HEK293 (cell line): ENCODE measurements at regions not wholly inside any gene's neighbourhood (a gene's known extent, or its start where the extent isn't known, plus 50 kb on each side); places are given as distances from the start of the nearest gene placed in this dataset.

Experiments used
- CTCF ChIA-PET: fragments of 350-600 bp; formaldehyde crosslinking; extraction: SDS; loops from one replicate; lab custom pipeline; 2021; ENCODE audit warnings: antibody characterized with exemption; lab: Yijun Ruan, JAX
- POLR2A ChIA-PET: fragments of 300-600 bp; formaldehyde crosslinking; extraction: SDS; loops from one replicate; lab custom pipeline; 2020; ENCODE audit warnings: antibody characterized with exemption, inconsistent platforms; lab: Yijun Ruan, JAX
- H3K27ac ChIP-seq: fragments of 200-500 bp; sonication (Bioruptor generic); 2 replicates; pipeline ENCODE4 v1.5.1; 2014; ENCODE audit warnings: low read depth, low read length, control low read depth, inconsistent platforms; ENCODE audit errors: extremely low read depth
- H3K36me3 ChIP-seq, 2 experiments: fragments of 200-500 bp in 1 of 2; sonication (Bioruptor generic) in 1 of 2; 1 replicate in 1 of 2; 2 replicates in 1 of 2; pipeline ENCODE4 v1.5.1; 2014 to 2017; ENCODE audit warnings: inconsistent platforms in 2 of 2, low read length in 2 of 2; ENCODE audit not compliant: control insufficient read depth in 2 of 2, insufficient read depth in 1 of 2
- H3K4me1 ChIP-seq: fragments of 200-500 bp; sonication (Bioruptor generic); 2 replicates; pipeline ENCODE4 v1.5.1; 2014; ENCODE audit warnings: mild to moderate bottlenecking, low read length, inconsistent platforms; ENCODE audit not compliant: control insufficient read depth, insufficient read depth
- H3K4me3 ChIP-seq: 2 replicates; pipeline ENCODE4 v1.5.1; 2011; ENCODE audit warnings: low read depth, mild to moderate bottlenecking, control low read depth, low read length, moderate library complexity
- H3K9me3 ChIP-seq: fragments of 200-500 bp; sonication (Bioruptor generic); 2 replicates; pipeline ENCODE4 v1.5.1; 2014; ENCODE audit warnings: low read depth, low read length, inconsistent platforms; ENCODE audit not compliant: control insufficient read depth, insufficient read depth
- HOXC10 ChIP-seq: sonication (generic); formaldehyde crosslinking; IDR thresholded peaks from 2 replicates; pipeline ENCODE4 v1.8.1; 2023; ENCODE audit warnings: mild to moderate bottlenecking, missing genetic modification reagents
- INSM2 ChIP-seq: fragments of 450-650 bp; formaldehyde crosslinking; IDR thresholded peaks from 2 replicates; pipeline ENCODE4 v1.5.1; 2016; ENCODE audit warnings: missing biosample characterization, missing genetic modification characterization
- KLF1 ChIP-seq: fragments of 450-650 bp; formaldehyde crosslinking; IDR thresholded peaks from 2 replicates; pipeline ENCODE4 v1.5.1; 2016; ENCODE audit warnings: missing biosample characterization, missing genetic modification characterization
- KLF17 ChIP-seq: fragments of 450-650 bp; formaldehyde crosslinking; IDR thresholded peaks from 2 replicates; pipeline ENCODE4 v1.5.1; 2016; ENCODE audit warnings: missing biosample characterization, missing genetic modification characterization
- OVOL3 ChIP-seq: fragments of 450-650 bp; formaldehyde crosslinking; IDR thresholded peaks from 2 replicates; pipeline ENCODE4 v1.5.1; 2016; ENCODE audit warnings: missing biosample characterization, missing genetic modification characterization
- PRDM1 ChIP-seq: fragments of 450-650 bp; formaldehyde crosslinking; IDR thresholded peaks from 2 replicates; pipeline ENCODE4; 2016; ENCODE audit warnings: missing biosample characterization, missing genetic modification characterization
- SP2 ChIP-seq: fragments of 450-650 bp; formaldehyde crosslinking; IDR thresholded peaks from 2 replicates; pipeline ENCODE4 v1.5.1; 2016; ENCODE audit warnings: missing biosample characterization, missing genetic modification characterization
- ZBTB1 ChIP-seq: fragments of 450-650 bp; formaldehyde crosslinking; IDR thresholded peaks from 2 replicates; pipeline ENCODE4 v1.5.1; 2016; ENCODE audit warnings: missing biosample characterization, missing genetic modification characterization
- ZBTB26 ChIP-seq: fragments of 450-650 bp; formaldehyde crosslinking; optimal IDR thresholded peaks from 2 replicates; pipeline ENCODE3; 2016; ENCODE audit warnings: missing biosample characterization, mild to moderate bottlenecking, missing genetic modification characterization
- ZEB2 ChIP-seq: fragments of 450-650 bp; formaldehyde crosslinking; IDR thresholded peaks from 2 replicates; pipeline ENCODE4 v1.5.1; 2016; ENCODE audit warnings: missing biosample characterization, missing genetic modification characterization
- ZFP41 ChIP-seq: fragments of 450-650 bp; formaldehyde crosslinking; IDR thresholded peaks from 2 replicates; pipeline ENCODE4 v1.5.1; 2016; ENCODE audit warnings: missing biosample characterization, missing genetic modification characterization, borderline replicate concordance
- ZNF133 ChIP-seq: fragments of 450-650 bp; formaldehyde crosslinking; IDR thresholded peaks from 2 replicates; pipeline ENCODE4 v1.5.1; 2016; ENCODE audit warnings: missing biosample characterization, missing genetic modification characterization
- ZNF175 ChIP-seq: fragments of 450-650 bp; formaldehyde crosslinking; IDR thresholded peaks from 2 replicates; pipeline ENCODE4 v1.5.1; 2016; ENCODE audit warnings: missing biosample characterization, missing genetic modification characterization
- ZNF184 ChIP-seq: fragments of 450-650 bp; IDR thresholded peaks from 2 replicates; pipeline ENCODE4 v1.5.1; 2018; ENCODE audit warnings: missing biosample characterization, mild to moderate bottlenecking, missing genetic modification characterization
- ZNF26 ChIP-seq: fragments of 450-650 bp; formaldehyde crosslinking; IDR thresholded peaks from 2 replicates; pipeline ENCODE4 v1.5.1; 2016; ENCODE audit warnings: missing biosample characterization, missing genetic modification characterization
- ZNF266 ChIP-seq: fragments of 450-650 bp; formaldehyde crosslinking; IDR thresholded peaks from 2 replicates; pipeline ENCODE4 v1.5.1; 2016; ENCODE audit warnings: missing biosample characterization, missing genetic modification characterization, low read depth
- ZNF280C ChIP-seq: fragments of 450-650 bp; formaldehyde crosslinking; IDR thresholded peaks from 2 replicates; pipeline ENCODE4 v1.5.1; 2016; ENCODE audit warnings: missing biosample characterization, missing genetic modification characterization
- ZNF335 ChIP-seq: fragments of 450-650 bp; formaldehyde crosslinking; conservative IDR thresholded peaks from 2 replicates; pipeline ENCODE4 v1.5.1; 2016; ENCODE audit warnings: missing biosample characterization, missing genetic modification characterization
- ZNF560 ChIP-seq: fragments of 450-650 bp; formaldehyde crosslinking; IDR thresholded peaks from 2 replicates; pipeline ENCODE4 v1.5.1; 2017; ENCODE audit warnings: missing biosample characterization, missing genetic modification characterization, borderline replicate concordance
- ZNF561 ChIP-seq: fragments of 450-650 bp; IDR thresholded peaks from 2 replicates; pipeline ENCODE4 v1.5.1; 2018; ENCODE audit warnings: missing biosample characterization, missing genetic modification characterization, borderline replicate concordance
- ZNF621 ChIP-seq: fragments of 450-650 bp; formaldehyde crosslinking; IDR thresholded peaks from 2 replicates; pipeline ENCODE4 v1.5.1; 2017; ENCODE audit warnings: missing biosample characterization, missing genetic modification characterization
- ZNF654 ChIP-seq: fragments of 450-650 bp; formaldehyde crosslinking; IDR thresholded peaks from 2 replicates; pipeline ENCODE4 v1.5.1; 2016; ENCODE audit warnings: low read depth, missing biosample characterization, missing genetic modification characterization
- ZNF707 ChIP-seq: fragments of 450-650 bp; formaldehyde crosslinking; IDR thresholded peaks from 2 replicates; pipeline ENCODE4 v1.5.1; 2016; ENCODE audit warnings: missing biosample characterization, missing genetic modification characterization
- ZNF76 ChIP-seq: fragments of 450-650 bp; formaldehyde crosslinking; IDR thresholded peaks from 2 replicates; pipeline ENCODE4; 2016; ENCODE audit warnings: low read depth, missing biosample characterization, missing genetic modification characterization, borderline replicate concordance
- ZNF776 ChIP-seq: fragments of 450-650 bp; formaldehyde crosslinking; IDR thresholded peaks from 2 replicates; pipeline ENCODE4 v1.5.0; 2017; ENCODE audit warnings: missing biosample characterization, missing genetic modification characterization, borderline replicate concordance
- ZNF785 ChIP-seq: fragments of 450-650 bp; formaldehyde crosslinking; IDR thresholded peaks from 2 replicates; pipeline ENCODE4 v1.5.1; 2016; ENCODE audit warnings: missing biosample characterization, missing genetic modification characterization

- TF ChIP-seq ZNF175 (tag by site-specific recombination) (no peak), ZNF785 (tag by site-specific recombination) (no peak), ZNF184 (no peak), ZEB2 (no peak)
These were observed 488.8 kb downstream of the HTR1A start (continued) for GRCh38 chr5:63473335-63473967.

GRCh38 chr5:63456279-63456678 is 506.0 kb downstream of the HTR1A start:
- TF ChIP-seq OVOL3 (no peak), ZBTB26 (tag by site-specific recombination) (no peak), ZNF266 (no peak), ZFP41 (tag by site-specific recombination) (no peak)
- TF ChIP-seq, all 188 proteins: peak for 0
- Histone ChIP-seq H3K27ac (no peak overlapping the region), H3K36me3 (no peaks in the 10 kb centered on the region), H3K4me3 (no peak overlapping the region), H3K9me3 (no peaks in the 10 kb centered on the region), H3K4me1 (no peaks in the 10 kb centered on the region)
- CTCF ChIA-PET = no interaction called here
- POLR2A ChIA-PET = no interaction called here

GRCh38 chr5:63451188-63451587 is 511.1 kb downstream of the HTR1A start:
- Histone ChIP-seq H3K4me1 (no peaks in the 10 kb centered on the region), H3K9me3 (no peaks in the 10 kb centered on the region), H3K36me3 (no peaks in the 10 kb centered on the region), H3K27ac (no peak overlapping the region), H3K4me3 (no peak overlapping the region)
- POLR2A ChIA-PET = no interaction called here
- TF ChIP-seq ZNF561 (tag by site-specific recombination) (no peak), HOXC10 (CRISPR knock-in tag) (no peak), ZNF560 (tag by site-specific recombination) (no peak), SP2 (tag by site-specific recombination) (no peak), ZNF335 (tag by site-specific recombination) (no peak), ZNF76 (tag by site-specific recombination) (no peak), ZNF26 (tag by site-specific recombination) (no peak), ZNF776 (tag by site-specific recombination) (no peak), PRDM1 (no peak), ZNF133 (tag by site-specific recombination) (no peak), ZBTB1 (no peak), KLF17 (no peak), INSM2 (tag by site-specific recombination) (no peak), KLF1 (tag by site-specific recombination) (no peak), ZNF280C (tag by site-specific recombination) (no peak), ZNF621 (tag by site-specific recombination) (no peak), ZNF654 (no peak), ZNF707 (no peak)
- CTCF ChIA-PET = interaction anchor here (1.0 kb wide), 1 partner anchor 50 kb away, joined by 4 read pairs; no protein-coding TSS in a partner anchor
